OCI-LY3 (cell line): ENCODE measurements at regions not wholly inside any gene's neighbourhood (a gene's known extent, or its start where the extent isn't known, plus 50 kb on each side); places are given as distances from the start of the nearest gene placed in this dataset.

Source experiments
- H2AFZ ChIP-seq: fragments of 200-600, 300-600 bp; shearing (Covaris generic); 2 replicates; pipeline ENCODE4 v1.6.0; 2014; ENCODE audit warnings: antibody characterized with exemption, low read depth, low read length
- H3K27ac ChIP-seq: fragments of 200-600, 300-600 bp; sonication (generic); 2 replicates; pipeline ENCODE4 v1.5.1; 2014; ENCODE audit warnings: mild to moderate bottlenecking, low read length, moderate library complexity, mixed read lengths
- H3K27me3 ChIP-seq: fragments of 200-600, 300-600 bp; sonication (generic); 2 replicates; pipeline ENCODE4 v1.6.1; 2014; ENCODE audit warnings: low read depth, low read length, mixed read lengths
- H3K36me3 ChIP-seq: fragments of 200-600, 300-600 bp; sonication (generic); replicated peaks from 2 replicates; pipeline ENCODE3; 2014; ENCODE audit warnings: low read depth, low read length, mixed read lengths
- H3K4me1 ChIP-seq: fragments of 300-600, 200-600 bp; sonication (generic); 2 replicates; pipeline ENCODE4 v1.6.1; 2014; ENCODE audit warnings: low read length, mixed read lengths
- H3K4me2 ChIP-seq: fragments of 200-600, 300-600 bp; sonication (generic); 2 replicates; pipeline ENCODE4 v1.6.1; 2014; ENCODE audit warnings: low read length, mixed read lengths
- H3K4me3 ChIP-seq: fragments of 300-600, 200-600 bp; sonication (generic); 2 replicates; pipeline ENCODE4 v1.5.1; 2014; ENCODE audit warnings: antibody characterized with exemption, mild to moderate bottlenecking, low read length, moderate library complexity
- H3K79me2 ChIP-seq: fragments of 300-600, 200-600 bp; shearing (Covaris generic); 2 replicates; pipeline ENCODE4 v1.6.1; 2014; ENCODE audit warnings: mild to moderate bottlenecking, low read length, mixed read lengths
- H3K9ac ChIP-seq: fragments of 300-600, 200-600 bp; shearing (Covaris generic); 2 replicates; pipeline ENCODE4 v1.6.0; 2014; ENCODE audit warnings: mild to moderate bottlenecking, low read length, moderate library complexity
- H3K9me3 ChIP-seq: fragments of 200-600, 300-600 bp; shearing (Covaris generic); 2 replicates; pipeline ENCODE4 v1.6.1; 2014; ENCODE audit warnings: low read length, mixed read lengths; ENCODE audit not compliant: insufficient read depth
- H4K20me1 ChIP-seq: fragments of 200-600, 300-600 bp; sonication (generic); 2 replicates; pipeline ENCODE4 v1.6.1; 2016; ENCODE audit warnings: low read length, mixed read lengths; ENCODE audit not compliant: insufficient read depth
- CTCF ChIP-seq: fragments of 200-600, 300-600 bp; sonication (generic); IDR thresholded peaks from 2 replicates; pipeline ENCODE4 v1.5.1; 2014; ENCODE audit warnings: antibody characterized with exemption, low read length, low read depth
- EZH2phosphoT487 ChIP-seq: fragments of 200-600 bp; shearing (Covaris generic); IDR thresholded peaks from 2 replicates; pipeline ENCODE4 v1.6.1; 2018; ENCODE audit warnings: antibody characterized with exemption, mixed run types, low read depth

GRCh38 chr18:7381307-7381706 is 150.4 kb downstream of the LRRC30 start:
- TF ChIP-seq EZH2phosphoT487 (no peak), CTCF (no peak)
- Histone ChIP-seq H3K9me3 (no peaks in the 10 kb centered on the region), H3K4me2 (no peak overlapping the region), H4K20me1 (no peaks in the 10 kb centered on the region), H2AFZ (no peak overlapping the region), H3K9ac (no peak overlapping the region), H3K27ac (no peak overlapping the region), H3K36me3 (no peaks in the 10 kb centered on the region), H3K27me3 (no peaks in the 10 kb centered on the region), H3K4me3 (no peak overlapping the region), H3K4me1 (no peaks in the 10 kb centered on the region), H3K79me2 (no peaks in the 10 kb centered on the region)

GRCh38 chr18:7382328-7383001 is 151.6 kb downstream of the LRRC30 start:
- Histone ChIP-seq H3K9ac (no peak overlapping the region), H3K4me2 (no peak overlapping the region), H3K36me3 (no peaks in the 10 kb centered on the region), H3K9me3 (no peaks in the 10 kb centered on the region), H3K4me3 (no peak overlapping the region), H3K27me3 (no peaks in the 10 kb centered on the region), H3K27ac (no peak overlapping the region), H4K20me1 (no peaks in the 10 kb centered on the region), H2AFZ (no peak overlapping the region), H3K4me1 (no peaks in the 10 kb centered on the region), H3K79me2 (no peaks in the 10 kb centered on the region)
- no peak for TF ChIP-seq EZH2phosphoT487
- TF ChIP-seq CTCF: no peak

- Histone ChIP-seq H4K20me1 (no peaks in the 10 kb centered on the region), H3K9ac (no peak overlapping the region), H3K27ac (no peak overlapping the region), H2AFZ (no peak overlapping the region), H3K27me3 (no peaks in the 10 kb centered on the region), H3K4me2 (no peak overlapping the region), H3K4me3 (no peak overlapping the region), H3K9me3 (no peaks in the 10 kb centered on the region), H3K4me1 (no peaks in the 10 kb centered on the region), H3K36me3 (no peaks in the 10 kb centered on the region), H3K79me2 (no peaks in the 10 kb centered on the region)
- TF ChIP-seq EZH2phosphoT487: no peak
- no peak for TF ChIP-seq CTCF
Measured at GRCh38 chr18:7383002-7383980, 152.4 kb downstream of the LRRC30 start.

- TF ChIP-seq EZH2phosphoT487 (no peak), CTCF (no peak)
- Histone ChIP-seq H3K4me1 (no peaks in the 10 kb centered on the region), H3K27me3 (no peaks in the 10 kb centered on the region), H3K4me3 (no peak overlapping the region), H3K27ac (no peak overlapping the region), H3K9me3 (no peaks in the 10 kb centered on the region), H4K20me1 (no peaks in the 10 kb centered on the region), H2AFZ (no peak overlapping the region), H3K36me3 (no peaks in the 10 kb centered on the region), H3K9ac (no peak overlapping the region), H3K79me2 (no peaks in the 10 kb centered on the region), H3K4me2 (no peak overlapping the region)
Measured at GRCh38 chr18:7388741-7389140, 157.9 kb downstream of the LRRC30 start.
